GM13976 (cell line): ENCODE measurements at regions not wholly inside any gene's neighbourhood (a gene's known extent, or its start where the extent isn't known, plus 50 kb on each side); places are given as distances from the start of the nearest gene placed in this dataset.

ENCODE experiments used
- DNase-seq: peaks from one replicate; pipeline ENCODE4 v3.0.0; 2012; ENCODE audit warnings: low spot score
- CTCF ChIP-seq: IDR thresholded peaks from 2 replicates; pipeline ENCODE4 v1.5.1; 2012; ENCODE audit warnings: borderline replicate concordance, mild to moderate bottlenecking; ENCODE audit not compliant: insufficient read depth; ENCODE audit errors: extremely low read depth, missing control alignments, control extremely low read depth
- in situ Hi-C: fragments of 300-500 bp; cut with MboI; formaldehyde crosslinking; loops from one replicate; pipeline ENCODE4 v1.12.0; 2022; ENCODE audit warnings: low sequenced_read_pairs, mixed read lengths, inconsistent platforms; ENCODE audit not compliant: unreplicated experiment

DNA sequence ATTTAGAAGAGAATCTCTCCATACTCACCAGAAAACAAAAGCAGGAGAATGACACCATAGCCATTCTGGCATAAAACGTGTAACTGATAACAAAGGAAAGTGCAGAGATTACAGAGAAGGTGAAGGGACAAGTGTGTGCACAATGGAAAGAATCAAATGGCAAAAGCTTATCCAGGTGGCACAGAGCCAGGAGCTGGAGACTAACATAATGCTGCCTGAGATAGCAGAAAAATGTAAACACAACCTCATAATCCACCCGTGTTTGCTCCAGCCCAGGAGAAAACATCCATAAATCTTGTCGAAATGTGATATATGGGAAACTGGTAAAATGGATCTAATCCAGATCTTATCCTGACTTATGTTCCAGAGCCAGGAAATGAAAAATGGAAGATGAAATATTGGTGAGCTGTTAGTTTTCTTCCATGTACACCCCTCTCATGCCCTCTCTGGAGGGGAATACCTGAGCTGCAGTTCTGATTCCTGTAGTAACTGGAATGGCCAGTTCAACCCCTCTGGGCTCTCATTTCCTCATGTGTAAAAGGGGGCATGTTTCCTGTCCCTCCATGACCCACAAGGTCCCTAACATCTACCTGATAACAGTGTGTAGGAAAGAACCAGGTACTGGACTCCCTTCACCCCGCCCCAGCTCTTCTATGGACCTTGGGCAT, 212.3 kb upstream of the DAPK1 start:
- TF ChIP-seq CTCF = no peak

DNA sequence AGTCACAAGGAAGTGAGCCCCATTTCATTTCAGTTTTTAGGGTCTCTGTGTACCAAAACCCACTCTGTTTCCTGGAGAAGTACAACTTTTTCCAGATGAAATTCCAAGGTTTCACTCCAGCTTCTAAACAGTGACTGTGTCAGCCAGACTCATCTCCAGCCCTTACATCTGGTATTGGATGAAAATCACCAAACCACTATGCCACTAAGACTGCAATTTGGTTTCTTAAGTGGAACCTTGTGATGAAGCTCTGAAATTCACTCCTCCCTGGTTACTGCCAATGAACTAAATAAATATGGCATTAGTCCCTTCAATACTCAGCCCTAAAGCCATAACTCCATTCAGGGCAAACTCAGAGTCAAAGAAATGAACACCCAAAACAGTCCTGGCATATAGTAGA, 211.2 kb upstream of the DAPK1 start:
- no peak for TF ChIP-seq CTCF
- in situ Hi-C loops = no loop called here
- DNase-seq = no peak

More for the DNA sequence above, 212.3 kb upstream of the DAPK1 start:
- no peak for DNase-seq
- in situ Hi-C loops = no loop called here

DNA sequence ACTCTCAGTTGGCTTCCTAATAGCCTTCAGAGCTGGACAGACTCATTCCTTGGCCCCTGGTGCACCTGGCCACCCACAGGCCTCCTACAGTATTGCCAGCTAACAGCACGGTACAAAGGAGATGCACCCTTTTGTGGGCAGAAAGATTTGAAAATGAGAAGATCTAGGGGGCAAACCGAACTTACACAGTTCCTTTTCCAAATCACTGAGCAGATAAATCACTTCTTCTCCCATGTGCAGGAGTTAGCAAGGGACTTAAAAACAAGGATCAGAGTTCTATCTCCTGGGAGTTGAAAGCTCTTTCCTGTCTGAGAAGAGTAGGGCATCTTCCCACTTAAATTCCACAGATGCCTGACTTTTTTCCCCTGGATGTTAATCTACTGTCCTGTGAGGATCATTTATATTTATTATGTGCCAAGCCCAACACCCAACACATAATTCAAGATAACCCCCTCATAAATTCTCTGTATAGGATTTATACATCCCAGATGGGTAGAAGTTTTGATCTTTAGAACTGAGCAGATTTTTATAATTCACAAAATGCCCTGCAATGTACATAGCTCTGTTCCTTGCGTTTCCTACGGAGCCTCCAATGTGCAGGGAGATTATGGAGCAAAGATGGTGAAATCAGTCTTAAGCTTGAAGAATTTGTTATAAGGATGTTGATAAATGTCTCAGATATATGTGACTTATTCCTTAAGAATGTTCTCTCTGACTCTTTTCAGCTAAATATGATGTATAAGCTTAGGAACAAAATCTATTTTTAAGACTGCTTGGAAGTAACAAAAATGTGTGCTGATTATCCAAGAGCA, 207.2 kb upstream of the DAPK1 start:
- in situ Hi-C loops = no loop called here
- no peak for DNase-seq
- TF ChIP-seq CTCF = no peak

- DNase-seq = no peak
- no peak for TF ChIP-seq CTCF
- in situ Hi-C loops = no loop called here
These were observed 205.0 kb upstream of the DAPK1 start for GRCh38 chr9:87292449-87293191.

DNA sequence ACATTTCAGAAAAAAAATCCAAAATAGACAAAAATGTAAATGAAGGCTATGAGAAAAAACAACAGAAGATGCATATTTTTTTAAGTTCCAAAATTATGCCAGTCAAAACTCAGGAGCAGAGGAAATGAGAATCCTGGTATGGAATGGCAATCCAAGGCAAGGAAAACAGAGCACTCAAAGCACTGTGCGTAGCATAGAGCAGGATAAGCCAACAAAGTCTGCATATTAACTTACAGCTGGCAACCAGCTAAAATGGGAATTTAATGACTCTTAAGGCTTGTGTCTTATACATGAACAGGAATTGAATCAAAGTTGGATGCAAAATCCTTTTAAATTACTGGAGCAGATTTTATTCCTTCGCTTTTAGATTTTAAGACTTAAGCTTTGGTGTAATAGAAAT, 203.5 kb upstream of the DAPK1 start:
- in situ Hi-C loops = no loop called here
- TF ChIP-seq CTCF = no peak
- DNase-seq = no peak

DNA sequence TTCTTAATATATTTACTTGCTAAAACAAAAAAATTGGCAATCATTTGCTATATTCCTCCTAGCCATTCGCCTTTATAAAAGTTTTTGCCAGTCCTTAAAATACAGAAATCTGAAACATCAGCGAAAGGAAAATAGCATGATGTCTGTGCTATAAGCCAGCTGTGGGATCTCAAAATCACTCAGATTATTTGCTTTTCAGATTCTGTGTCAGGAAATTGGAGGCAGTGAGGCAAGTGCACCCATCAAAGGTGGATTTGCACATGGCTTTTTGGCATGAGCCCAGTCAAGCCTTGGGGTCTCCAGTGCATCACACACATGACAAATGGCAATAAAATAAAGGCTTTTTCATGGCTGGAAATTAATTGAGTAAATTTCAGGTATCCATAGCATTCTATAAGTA, 196.8 kb upstream of the DAPK1 start:
- TF ChIP-seq CTCF = no peak

More for the DNA sequence above, 196.8 kb upstream of the DAPK1 start:
- in situ Hi-C loops = loop anchor here (25.0 kb wide), 2 partner anchors 664 to 864 kb away; no protein-coding TSS in a partner anchor
- no peak for DNase-seq
